ENCODE measurements at regions not wholly inside any gene's neighbourhood (a gene's known extent, or its start where the extent isn't known, plus 50 kb on each side); places are given as distances from the start of the nearest gene placed in this dataset.

DNA sequence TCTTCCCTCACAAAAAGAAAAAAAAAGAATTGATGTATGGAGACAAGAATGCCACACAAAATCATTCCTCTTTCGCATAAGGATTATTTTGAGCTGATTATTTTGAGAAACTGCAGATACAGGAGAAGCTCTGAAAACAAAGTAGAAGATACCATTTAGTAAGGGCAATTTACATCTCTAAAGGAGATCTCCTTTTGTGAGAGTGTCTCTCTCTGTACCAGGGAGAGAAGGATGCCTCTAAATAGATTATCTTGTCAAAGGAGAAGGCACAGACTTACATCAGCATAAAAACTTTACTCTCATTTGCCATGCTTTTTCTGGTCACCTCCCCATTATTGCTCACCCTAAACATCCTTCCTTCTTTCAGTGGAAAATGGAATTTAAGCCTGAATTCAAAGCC, 747.9 kb upstream of the COBL start:
- DNase-seq (ENCODE audit: low read depth), result no peak

DNA sequence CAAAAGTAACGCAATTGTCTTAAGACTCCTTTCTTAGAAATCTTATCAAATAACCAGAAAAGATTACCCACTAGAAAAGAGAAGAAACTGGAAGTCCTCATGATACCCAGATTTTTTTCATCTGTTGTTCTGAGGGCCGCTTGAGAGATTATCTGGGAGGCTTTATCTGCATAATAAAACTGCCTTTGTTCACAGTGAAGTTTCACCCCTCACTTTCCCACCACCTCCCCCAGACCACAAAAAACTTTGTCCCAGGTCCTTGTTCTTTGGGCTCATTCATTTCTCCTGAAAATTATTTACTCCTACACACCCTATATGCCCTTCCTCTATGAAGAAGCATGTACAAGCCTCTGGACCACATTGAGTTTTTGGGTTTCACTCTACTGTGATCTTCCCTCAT, 745.1 kb upstream of the COBL start:
- no peak for DNase-seq (ENCODE audit: low read depth)

DNA sequence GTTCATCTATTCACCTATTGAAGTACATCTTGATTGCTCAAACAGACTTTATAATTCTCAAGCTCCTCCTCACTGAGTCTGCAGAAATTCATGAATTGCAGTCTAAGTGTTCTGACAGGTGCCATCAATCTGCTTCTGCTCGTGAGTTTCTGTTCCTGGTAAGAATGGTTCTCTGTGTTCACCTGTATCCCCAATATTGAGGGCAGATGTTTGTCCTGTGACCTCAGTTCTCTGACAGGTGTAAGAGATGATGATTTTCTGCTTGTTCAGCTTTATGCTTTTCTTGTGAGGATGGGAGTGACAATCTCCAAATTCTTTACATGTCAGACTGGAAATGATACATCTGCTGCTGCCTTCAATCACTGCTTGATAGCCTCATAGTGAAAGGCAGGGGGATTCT, 736.9 kb upstream of the COBL start:
- no peak for DNase-seq (ENCODE audit: low read depth)

DNA sequence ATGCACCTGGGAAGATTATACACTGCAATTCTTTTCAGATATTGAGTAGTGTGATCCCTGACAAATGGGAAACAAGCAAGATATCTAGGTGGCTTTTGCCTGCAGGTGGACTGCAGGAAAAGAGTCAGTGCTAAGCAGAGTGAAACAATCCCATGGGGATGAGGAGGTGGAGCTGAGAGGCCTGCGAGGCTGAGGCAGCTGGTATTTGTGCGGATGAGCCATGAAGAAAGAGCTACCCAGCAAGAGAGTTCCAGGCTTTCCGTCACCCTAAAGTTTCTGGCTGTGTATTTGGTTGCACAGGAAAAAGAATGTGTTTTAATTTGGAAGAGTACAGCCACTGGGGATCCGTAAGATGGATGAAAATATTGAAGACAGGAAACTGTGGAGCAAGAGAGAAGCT, 714.1 kb upstream of the COBL start:
- DNase-seq (ENCODE audit: low read depth), result no peak

DNA sequence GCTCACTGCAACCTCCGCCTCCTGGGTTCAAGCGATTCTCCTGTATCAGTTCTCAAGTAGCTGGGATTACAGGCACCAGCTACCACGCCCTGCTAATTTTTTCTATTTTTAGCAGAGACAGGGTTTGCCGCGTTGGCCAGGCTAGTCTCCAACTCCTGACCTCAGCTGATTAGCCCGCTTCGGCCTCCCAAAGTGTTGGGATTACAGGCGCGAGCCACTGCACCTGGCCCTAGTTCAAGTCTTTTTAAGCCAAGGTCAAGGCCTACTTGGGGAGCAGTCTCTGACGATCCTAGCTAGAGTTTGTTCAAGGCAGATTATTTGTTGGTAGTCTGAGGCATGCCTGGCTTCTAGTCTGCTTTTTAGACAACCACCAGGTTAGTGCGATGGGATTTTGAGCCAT, 709.5 kb upstream of the COBL start:
- no peak for DNase-seq (ENCODE audit: low read depth)

DNA sequence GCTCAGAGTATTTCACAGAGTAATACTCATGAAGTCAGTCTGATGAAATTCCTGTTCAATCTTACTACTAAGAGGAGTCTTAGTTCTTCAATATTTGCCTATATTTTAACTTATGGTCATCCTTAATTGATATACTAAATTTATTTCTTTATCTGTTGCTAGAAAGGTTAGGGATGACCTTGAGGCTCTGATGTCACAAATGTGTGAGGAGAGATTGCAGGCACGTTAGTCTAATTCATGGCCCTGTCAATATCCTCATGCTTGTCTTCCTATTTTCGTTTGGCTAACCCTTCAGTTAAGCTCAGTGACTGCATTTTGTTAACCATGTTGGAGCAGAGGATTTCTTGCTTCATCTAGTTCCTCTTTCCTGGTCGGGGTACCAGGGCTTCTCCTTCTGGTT, 704.7 kb upstream of the COBL start:
- DNase-seq (ENCODE audit: low read depth), result no peak

DNA sequence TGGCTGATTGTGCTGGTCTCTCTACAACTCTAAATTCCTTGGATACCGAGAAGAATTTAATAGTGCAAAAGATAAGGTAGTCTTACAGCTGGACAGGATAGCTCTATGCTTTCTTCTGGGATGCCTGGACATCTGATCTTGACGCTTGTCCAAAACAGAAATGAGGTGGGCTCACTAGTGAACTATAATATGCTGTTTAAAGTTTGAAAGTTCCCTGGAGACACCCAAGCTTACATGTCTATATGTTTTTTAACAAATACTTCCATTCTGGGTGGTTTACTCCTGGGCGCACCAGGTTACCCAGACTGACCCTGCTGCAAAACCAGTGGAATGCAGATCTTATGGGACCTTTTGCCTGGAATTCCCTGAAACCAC, 702.1 kb upstream of the COBL start:
- no peak for DNase-seq (ENCODE audit: low read depth)

DNA sequence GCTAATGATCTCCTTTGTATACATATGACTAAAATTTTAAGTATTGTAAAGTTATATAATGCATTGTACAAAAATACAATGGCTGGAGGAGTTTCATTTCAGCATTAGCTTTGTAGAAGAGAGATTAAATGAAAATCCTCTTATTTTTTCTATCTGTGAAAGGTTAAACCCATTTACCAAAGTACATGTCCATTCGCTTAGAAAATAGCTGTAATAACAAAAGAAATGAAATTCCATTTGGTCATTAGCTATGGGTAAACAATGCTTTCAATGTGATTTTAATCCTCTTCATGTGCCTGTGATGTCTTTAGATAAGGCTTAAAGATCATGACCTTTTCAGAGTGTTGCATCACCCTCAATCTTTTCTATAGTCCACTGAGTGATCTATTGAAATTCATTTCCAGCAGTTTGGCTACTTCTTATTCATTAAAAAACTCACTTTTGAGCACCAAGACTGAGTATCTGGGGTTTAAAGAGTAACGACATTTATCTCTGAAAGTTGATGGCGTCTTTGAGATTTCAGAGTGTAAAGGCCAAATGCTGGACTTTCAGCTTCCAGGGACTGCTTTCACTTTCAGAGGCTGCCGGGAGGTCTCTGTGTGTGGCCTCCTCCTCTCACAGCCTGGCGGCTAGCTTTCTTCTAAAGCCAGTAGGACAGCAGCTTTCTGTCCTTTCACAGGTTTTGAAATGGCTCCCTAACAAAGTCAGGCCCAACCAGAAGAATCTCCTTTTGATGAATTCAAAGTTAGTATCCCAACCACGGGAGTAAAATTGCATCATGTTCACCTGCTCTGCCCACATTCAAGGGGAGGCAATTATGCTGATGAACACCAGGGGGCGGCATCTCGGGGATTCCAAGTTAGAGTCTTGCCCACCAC, 701.4 kb upstream of the COBL start:
- no peak for DNase-seq (ENCODE audit: low read depth)

DNA sequence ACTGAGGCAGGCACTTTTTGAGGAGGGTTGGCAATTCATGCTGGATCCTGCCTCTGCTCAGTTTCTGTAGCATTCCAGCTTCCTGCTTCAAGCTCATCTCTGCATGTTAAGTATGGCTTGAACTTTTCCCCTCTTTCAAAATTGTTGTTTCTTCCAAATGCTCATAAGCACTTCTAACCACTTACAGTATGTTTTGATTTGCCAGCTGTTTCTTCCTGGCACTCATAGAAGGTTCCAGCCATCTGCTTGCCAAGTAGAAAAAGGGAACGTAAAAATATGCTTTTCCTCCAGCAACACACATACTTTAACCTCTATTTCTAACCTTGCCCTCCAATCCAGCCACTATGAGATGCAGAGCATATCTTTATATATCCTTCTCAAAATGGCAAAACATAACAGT, 692.6 kb upstream of the COBL start:
- no peak for DNase-seq (ENCODE audit: low read depth)

DNA sequence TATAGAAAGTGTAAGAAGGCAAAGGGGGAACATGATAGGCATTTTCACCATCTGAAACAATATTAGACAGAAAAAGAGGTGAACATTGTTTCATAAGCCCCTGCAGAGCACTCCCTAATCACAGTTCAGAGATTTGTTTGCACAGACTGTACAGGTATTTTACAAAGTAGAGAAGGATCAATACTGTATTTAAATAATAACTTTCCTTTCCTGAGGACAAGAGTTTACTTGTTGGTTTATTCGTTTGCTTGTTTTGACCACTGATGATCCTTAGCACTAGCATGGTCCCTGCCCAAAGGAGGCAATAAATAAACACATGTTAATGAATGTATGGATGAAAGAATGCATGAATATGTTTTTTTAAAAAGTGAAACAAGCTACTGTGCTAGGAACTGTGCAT, 690.1 kb upstream of the COBL start:
- DNase-seq (ENCODE audit: low read depth), result no peak

DNA sequence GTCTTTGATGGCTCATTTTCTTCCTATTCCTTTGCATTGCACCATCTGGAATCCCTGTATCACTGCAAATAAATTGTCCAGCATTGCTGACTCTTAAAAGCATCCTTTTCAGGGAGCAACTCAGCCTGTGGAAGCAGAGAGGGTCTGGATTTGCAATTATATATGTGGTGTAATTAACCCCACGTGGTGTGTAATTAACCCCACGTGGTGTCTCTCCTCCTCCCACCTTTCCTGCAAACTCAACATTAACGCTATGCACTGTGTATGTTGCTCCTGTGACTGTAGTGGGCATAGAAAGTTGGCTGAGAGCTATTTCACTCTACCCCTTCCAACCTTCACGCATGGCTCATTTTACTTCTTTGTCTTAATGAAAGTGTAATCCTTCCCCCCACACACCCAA, 689.0 kb upstream of the COBL start:
- DNase-seq (ENCODE audit: low read depth), result no peak

DNA sequence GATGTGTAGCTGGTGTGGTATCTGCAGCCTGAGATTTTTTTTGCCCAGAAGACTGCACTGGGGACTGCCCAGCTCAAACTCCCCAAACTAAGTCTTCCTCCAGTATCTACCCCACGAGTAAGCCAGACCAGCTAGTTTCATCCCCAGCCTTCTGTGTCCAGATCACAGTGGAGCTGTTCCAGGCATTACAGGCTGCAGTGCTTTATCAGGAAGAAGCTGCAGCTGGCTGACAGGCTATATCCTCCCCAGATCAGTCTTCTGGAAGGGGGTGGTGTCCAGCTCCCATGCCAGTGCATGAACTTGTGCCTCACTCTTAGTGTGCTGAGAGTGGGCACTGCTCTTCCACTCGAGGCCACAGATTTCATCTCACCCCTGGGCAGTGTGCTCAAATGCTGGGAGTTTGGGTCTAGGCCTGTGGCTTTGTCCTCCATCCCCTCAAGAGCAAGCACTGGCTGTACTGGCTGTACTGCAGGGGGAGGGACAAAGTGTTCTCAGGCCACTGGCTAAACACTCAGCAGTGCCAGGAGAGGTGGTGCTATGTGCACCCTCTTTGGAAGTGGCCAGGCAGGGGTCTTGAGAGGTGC, 679.1 kb upstream of the COBL start:
- no peak for DNase-seq (ENCODE audit: low read depth)

DNA sequence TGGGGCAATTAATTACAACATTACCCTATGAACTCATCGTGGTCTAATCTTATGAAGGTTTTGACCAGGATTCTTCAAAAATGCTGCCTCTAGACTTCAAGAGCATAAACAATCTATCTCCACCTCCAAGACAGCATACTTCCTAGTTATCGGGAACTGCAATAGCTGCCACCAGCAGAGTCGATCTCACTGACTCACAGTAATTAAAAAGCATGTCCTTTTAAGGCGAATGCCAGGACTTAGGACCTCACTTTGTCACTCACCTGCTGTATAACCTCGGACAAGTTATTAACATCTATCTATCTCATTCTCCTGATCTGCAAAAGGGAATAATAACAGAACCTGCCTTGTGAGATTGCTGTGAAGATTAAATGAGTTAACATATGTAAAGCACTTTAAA, 666.0 kb upstream of the COBL start:
- no peak for DNase-seq (ENCODE audit: low read depth)

DNA sequence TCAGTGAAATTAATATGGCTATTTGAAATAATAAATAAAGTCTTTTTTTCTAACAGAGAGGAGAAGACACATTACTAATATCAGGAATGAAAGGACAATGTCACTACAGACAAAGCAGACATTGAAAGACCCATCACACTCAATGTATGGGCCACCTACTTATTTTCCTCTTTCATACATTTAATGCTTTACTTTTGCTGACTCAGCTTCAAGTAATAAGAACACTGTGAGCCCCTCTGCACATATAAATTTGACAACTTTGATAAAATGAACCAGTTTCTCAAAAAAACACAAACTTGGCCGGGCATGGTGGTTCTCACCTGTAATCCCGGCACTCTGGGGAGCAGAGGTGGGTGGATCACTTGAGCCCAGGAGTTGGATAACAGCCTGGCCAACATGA, 664.2 kb upstream of the COBL start:
- no peak for DNase-seq (ENCODE audit: low read depth)

DNA sequence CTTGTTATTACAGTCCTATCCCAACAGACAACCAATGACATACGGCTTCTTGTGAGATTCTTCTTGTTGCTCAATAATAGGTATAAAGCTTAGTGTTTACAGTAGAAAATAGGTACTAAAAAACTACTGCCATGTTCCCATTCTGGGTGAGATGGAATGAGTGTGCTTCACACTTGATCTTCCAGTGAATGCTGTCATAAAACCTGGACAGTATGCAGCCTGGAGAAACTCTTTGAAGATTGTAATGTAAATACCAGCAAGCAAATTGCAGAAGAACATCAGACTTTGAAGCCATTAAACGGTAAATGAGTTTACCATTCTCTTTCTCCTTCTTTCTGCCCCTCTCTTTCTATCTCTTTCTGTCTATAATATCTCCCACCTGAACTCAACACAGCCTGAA, 663.7 kb upstream of the COBL start:
- DNase-seq (ENCODE audit: low read depth), result no peak

DNA sequence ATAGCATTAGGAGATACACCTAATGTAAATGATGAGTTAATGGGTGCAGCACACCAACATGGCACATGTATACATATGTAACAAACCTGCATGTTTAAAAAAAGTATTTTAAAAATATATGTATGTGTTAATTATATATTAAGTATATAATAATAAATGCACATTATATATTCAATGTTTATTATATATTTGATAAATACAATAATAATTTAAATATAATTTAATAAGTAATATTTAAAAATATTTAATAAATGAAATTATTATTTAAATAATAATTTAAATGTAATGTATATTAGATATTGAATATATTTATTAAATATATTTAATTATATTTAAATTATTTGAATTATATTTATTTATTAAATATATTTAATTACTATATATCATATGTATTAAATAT, 661.3 kb upstream of the COBL start:
- DNase-seq (ENCODE audit: low read depth), result no peak

DNA sequence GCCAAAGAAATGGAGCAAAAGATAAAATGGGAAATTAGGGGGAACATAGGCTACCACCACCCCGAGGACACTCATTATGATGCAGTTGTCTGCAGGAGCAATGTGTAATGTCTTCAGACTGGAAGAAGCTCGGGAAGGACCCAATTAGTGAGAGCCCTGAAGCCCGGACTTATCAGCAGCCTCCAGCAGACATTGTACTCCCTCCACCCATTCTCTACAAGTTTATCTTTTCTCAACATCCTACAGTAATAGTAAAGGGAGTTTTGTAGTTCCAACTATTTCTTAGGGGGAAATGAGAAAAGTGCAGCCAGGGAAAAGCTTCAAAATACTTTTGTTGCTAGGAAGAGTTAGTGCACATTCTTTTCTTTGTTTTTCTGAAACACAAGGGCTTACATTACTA, 657.3 kb upstream of the COBL start:
- DNase-seq (ENCODE audit: low read depth), result no peak

DNA sequence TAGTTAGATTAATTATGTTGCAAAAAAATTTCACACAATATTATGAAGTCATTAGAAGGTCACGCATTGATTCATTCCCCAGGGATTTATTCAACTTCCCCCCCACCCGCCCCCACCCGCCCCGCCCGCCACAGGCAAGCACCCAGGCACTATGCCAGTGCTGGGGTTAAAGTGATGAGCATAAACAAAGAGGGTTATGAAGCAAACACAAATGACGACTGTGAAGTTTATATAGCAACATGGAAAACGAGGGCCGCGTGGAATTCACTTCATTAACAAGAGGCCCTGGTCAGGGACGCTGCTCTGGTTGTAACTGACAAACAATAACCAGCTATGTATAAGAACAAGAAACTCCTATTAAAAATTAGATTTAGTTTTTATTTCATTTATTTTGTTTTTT, 656.5 kb upstream of the COBL start:
- no peak for DNase-seq (ENCODE audit: low read depth)

DNA sequence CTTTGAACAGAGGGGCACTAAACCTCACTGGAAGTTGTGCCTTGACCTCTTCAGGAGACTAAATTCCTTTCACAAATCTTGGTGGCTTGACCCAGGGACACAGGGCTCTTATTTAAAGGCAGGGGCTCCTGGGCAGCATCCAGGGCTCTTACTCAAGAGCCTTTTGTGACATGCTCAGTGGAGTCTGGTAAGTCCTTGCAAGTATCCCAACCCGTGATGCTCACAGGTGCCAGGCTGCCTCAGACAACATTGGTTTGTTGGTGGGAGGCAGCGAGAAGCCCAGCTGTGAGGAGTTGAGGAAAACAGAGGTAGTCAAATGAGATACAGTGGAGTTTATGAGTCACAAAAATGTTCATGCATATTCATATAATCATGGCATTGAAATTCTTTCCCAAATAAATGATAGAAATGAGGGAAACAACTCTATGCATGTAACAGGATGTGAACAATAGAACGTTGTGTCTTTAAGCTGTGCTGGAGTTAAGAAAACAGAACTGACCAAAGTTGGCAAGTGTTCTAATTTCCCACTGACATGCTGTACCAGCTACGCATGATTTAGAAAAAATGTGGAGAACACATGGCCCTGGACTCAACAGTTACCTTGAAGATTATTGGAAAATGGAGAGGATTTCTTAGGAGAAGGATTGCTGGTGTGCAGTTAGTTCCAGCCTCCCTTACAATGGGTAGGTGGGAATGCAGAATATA, 654.5 kb upstream of the COBL start:
- no peak for DNase-seq (ENCODE audit: low read depth)

DNA sequence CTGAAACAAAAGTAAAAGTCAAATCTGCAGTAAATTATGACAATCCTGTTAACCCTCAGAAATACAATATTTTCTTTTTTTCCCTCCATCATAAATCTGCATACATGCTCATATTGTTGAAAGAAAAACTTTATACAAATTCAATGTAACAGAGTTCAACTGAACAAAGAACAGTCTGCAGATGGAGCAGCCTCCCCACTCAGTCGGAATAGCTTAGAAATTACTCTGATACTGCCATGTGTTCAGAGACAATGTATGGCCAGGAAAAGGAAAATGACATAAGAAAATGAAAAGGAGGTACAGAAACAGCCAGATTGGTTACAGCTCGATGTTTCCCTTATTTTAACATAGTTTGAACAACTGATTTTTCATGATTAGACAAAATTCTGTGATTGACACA, 651.9 kb upstream of the COBL start:
- DNase-seq (ENCODE audit: low read depth), result no peak

DNA sequence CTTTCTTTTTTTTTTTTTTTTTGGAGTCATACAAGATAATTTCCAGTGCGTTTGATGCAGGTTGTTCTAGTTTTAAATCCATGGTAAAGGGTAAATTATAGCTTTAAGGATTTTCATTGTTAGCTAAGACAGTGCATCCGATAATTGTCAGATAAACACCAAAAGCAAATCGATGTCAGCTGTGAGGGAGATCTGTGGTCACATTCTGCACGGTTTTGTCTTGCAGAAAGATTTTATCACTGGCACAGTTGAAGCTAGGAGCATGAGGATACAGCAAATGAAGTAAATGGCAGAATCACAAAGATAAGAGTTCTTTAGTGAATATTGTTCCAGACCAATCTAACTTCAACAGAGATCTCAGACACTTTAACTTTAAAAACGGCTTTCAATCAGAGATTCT, 648.8 kb upstream of the COBL start:
- no peak for DNase-seq (ENCODE audit: low read depth)

DNA sequence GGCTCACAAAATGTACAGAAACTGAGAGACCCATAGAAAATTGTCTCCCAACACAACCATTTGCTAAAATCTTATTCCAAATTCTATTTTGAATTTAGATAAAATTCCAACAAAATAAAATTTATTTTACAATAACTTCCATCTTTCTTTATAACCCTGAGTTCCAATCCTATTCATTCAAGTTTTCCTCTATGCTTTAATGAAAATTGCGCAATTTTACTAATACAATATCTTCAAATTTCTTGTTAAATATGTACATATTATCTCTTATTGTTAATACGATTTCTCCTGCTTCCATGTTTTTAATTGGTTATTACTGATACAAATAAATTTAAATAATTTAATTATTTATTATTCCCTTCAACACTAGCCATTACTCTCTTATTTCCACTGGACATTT, 645.2 kb upstream of the COBL start:
- no peak for DNase-seq (ENCODE audit: low read depth)

DNA sequence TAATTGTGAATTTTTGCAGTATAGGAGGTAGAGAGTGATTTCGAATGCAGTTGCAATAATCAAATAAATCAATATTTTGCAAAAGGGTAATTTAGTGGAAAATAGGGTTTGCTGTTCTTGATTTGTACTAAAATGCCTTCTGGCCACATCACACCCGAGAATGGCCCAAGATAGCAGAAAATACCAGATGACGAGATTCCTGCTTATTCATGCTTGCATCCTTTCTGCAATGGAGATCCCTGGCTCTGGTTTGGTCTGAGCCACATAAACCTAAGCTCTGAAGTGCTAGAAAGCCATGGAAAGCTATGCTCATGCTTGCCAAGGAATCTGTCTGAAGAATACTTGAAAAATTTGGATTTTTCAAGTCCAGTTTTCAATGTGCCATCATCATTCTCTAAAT, 634.2 kb upstream of the COBL start:
- DNase-seq (ENCODE audit: low read depth), result no peak
